Muscle of arm (tissue), 1 donor: ENCODE measurements at regions not wholly inside any gene's neighbourhood (a gene's known extent, or its start where the extent isn't known, plus 50 kb on each side); places are given as distances from the start of the nearest gene placed in this dataset.
"Not testable (repeated sequence)": the region's sequence is repeated elsewhere in the genome, so short reads cannot be mapped to it uniquely, and the experiment has no call there.

Experiments used
- DNase-seq: peaks from one replicate; pipeline ENCODE4 v3.0.0-alpha.2; 2013

DNA sequence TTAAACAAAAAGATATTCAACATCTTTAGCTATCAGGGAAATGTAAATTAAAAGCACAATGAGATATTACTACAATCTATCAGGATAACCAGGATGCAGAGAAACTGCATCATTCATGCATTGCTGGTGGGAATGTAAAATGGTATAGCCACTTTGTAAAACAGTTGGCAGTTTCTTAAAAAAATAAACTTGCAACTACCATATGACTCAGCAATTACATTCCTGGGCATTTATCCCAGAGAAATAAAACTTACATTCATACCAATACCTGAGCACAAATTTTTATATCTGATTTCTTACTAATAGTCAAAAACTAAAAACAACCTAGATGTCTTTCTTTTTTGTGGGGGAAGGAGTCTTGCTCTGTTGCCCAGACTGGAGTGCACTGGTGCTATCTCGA, 190.3 kb upstream of the TAB2 start:
- no peak for DNase-seq

DNA sequence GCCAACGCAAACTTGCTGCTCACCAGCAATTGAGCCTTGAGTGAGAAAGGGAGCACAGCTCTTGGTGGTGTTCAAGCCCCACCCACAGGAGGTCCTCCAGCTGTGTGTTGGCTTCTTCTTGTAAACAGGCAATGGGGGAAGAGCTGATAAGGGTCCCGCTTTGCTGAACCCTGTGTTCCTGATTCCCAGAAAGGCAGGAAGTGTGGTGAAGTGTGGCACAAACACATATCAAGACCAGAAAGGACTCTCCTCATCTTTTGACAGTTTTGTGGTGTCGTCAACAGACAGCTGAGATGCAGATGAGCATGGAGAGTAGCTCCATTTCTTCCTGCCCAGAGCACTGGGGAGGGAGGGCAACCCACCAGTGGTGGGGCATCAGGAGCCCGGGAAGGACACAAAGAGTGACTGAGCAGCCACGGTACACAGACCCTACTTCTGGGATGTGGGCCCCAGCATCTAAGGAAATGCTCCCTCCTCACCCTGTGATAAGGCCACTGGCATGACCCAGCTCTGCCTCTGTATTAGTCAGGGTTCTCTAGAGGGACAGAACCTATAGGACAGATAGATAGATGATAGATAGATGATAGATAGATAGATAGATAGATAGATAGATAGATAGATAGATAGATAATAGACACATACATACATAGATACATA, 188.9 kb upstream of the TAB2 start:
- no peak for DNase-seq

DNA sequence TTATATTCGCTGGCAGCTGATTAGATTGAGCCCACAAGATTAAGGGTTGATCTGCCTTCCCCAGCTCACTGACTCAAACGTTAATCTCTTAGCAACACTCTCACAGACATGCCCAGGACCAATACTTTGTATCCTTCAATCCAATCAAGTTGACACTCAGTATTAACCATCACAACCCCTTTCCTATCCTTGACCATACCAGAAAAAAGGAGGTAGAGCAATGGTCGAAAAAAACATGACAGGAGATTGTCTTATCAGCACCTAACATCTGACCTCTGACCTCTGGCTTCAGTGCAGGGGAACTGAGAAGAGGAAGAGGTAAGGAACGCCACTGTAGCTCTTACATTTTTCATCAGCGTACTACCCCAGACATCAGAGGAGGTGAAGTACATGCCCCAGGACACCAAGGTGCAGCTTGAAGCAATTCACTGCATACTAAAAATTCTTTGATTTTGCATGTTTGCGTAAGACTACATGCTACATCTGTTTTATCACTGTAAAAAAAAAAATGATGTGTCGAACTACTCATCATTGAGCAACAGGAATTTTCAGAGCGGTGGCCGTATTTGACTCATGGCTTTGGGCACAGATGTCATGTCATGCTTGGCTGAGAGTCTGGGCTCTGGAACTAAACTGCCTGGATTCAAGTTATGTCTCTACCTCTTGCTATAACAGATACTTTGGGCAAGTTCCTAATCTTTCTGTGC, 188.0 kb upstream of the TAB2 start:
- DNase-seq = no peak

DNA sequence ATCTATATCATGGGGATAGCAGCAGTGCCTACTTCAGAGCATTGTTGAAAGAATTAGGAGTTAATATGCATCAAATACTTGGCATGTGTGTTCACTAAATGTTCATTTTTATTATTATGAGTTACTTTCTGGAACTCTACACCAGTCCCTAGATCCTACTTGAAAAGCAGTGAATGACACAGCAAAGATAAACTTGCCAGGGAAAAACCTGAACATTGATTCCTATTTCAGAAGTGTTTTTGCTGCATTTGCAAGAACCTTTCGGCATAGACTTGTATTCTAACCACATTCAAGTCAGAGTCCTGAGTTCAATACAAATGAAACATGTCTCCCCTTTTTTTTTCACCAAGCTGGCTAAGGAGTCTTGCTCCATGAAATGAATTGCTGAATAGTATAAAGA, 187.4 kb upstream of the TAB2 start:
- no peak for DNase-seq

DNA sequence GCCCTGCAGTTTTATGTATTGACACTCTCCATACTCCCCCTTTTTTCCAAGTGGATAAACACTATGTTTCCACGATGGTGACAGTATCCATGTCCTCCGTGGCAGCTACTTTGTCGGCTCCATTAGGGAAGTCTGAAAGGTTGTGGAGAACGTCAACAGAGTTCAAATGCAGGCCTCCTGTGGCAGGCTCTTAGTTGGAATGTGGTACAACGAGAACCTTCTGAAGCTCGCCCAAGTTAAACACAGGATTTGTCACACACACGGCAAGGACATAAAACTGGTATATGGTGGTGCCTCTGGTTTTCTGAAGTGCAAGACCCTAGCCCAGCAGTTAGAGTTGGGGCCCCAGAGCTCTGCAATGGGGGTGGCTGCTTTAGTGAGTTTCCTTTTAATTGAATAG, 187.0 kb upstream of the TAB2 start:
- DNase-seq = no peak

DNA sequence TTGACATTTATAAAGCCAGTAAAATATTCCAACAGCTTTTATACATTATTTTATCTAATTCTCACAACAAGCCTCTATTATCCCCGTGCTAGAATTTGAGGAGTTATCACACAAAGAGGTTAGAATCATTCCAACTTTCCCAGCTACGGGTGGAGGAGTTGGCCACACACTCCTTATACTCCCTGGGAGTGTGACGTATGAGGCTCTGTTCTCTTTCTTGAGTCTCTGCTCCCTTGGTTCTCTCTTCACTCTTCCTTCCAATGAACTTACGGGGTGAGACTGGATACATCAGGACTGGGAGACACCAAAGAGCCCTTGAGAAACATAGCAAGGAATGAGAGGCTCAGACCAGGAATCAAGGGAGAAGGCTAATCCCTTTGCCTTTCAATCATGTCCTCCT, 185.6 kb upstream of the TAB2 start:
- DNase-seq = no peak

DNA sequence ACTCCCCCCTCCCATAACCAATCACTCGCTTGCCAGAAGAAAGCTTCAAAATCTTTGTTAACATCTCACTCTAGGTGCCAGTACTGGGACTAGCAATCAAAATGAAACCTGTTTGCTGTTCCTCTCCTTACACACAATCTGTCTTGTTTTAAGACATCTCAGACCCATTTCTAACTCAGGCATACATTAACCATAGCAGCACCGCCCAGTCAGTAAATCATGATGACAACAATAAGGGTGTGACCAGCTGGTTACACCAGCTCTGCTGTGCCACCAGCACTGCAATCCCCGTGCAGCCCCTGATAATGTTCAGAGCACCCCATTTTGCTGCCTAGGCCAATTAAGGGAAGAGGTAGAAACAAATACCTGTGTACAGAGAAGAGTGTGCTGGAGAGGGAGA, 185.2 kb upstream of the TAB2 start:
- no peak for DNase-seq

DNA sequence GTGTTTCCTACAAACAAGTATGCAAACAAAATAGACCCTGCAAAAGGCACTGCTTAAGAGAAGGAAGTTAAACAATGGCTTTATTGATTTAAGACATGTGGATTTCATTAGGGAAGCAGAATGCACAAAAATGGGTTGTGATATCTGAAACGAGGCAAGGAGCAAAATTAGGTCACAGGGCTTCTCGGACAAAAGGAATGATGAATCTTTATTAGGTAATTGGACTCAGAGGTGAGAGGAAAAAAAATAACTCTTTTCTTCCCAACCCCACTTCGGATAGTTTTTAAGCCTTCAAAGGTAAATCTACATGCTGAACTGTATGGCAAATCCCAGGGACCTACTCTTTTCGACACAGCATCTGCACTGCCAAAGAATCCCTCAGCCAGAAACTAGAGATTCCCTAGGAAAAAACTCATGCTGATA, 183.0 kb upstream of the TAB2 start:
- DNase-seq = peak; percentile 43

DNA sequence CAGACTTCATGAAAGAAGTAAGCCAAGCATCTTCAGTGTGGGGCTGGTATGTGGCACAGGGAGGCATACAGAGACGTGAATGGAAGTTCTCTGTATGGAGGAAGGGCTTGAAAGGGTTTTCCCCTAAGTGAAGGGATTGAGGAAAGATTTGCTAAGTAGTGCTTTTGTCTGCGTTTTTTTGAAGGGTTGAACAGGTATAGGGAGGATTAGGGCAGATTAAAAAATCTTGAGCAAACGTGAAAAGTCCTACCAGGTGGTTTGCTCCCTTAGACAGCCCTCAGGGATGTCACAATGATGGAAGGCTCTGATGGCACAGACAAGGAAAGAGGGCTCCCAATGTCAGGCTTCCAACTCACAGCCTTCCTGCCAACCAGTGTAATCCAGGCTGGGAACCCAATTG, 181.7 kb upstream of the TAB2 start:
- DNase-seq = no peak

DNA sequence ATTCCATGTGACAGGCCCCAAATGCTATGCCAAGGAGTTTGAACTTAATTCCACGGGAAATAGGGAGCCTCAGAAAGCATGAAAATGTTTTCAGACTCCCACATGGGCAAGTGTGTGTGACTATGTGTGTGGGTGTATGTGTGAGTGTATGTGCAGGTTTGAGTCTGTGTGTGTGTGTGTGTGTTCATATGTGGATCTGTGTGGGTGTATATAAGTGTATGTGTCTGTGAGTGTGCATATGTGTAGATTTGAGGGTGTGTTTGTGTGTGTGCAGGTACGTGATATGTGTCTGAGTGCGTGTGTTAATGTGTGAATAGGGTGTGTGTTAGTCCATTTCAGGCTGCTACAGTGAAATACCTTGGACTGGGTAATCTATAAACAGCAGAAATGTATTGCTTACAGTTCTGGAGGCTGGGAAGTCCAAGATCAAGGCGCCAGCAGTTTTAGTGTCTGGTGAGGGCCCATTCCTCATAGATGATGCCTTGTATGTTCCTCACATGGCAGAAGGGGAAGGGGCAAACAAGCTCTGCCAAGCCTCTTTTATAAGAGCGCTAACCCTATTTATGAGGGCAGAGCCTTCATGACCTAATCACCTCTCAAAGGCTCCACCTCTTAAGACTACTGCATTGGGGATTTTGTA, 181.1 kb upstream of the TAB2 start:
- DNase-seq = no peak

DNA sequence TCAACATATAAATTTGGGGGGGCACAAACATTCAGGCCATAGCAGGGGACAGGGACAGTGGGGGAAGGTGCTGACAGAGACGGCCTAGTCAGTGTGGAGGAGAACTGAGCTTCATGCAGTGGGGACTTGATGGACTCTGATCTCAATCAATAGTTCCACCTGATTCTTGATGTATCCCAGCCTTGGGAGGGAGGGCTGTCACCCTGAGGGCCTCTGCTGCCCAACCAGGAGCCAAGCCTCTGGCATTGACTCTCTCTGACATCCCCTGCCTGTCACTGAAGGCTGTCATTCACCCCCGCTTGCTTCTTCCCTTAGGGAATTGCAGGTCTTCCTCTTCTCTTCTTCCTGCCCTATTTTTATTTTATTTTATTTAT, 180.6 kb upstream of the TAB2 start:
- DNase-seq = no peak

DNA sequence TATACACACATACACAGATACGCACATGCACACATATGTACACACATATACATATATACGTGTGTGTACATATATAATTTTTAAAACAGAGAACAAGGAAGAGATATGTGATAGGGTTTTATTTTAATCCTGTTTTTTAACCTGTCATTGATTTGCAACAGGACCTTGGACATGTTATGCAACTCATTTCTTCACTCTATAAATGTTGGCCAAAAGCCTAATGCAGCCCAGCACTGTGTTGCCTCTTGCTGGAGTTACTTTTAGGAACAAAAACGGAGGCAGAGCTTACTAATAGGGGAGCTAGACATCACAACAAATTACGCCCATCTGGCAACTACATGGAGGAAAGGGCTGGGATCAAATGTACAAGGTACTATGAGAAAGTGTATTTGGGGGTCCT, 179.9 kb upstream of the TAB2 start:
- DNase-seq = no peak

DNA sequence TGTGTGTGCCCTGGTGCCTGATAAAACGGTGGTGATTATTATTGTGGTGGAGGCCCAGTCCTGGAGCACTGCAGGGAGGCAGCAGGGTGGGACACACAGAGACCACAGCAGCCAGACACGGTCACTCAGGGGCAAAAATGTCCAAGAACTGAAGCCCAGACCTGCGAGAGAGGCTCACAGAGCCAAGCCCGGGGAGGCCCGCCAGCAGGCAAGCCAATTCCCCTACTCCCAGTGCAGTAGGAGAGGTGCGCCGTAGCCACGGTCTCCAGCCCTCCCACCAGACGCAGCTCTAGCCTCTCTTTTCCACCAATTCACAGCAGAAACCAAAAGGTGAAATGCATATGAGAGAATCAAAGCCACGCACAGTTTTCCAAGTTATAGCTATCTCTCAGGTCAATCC, 179.4 kb upstream of the TAB2 start:
- no peak for DNase-seq

DNA sequence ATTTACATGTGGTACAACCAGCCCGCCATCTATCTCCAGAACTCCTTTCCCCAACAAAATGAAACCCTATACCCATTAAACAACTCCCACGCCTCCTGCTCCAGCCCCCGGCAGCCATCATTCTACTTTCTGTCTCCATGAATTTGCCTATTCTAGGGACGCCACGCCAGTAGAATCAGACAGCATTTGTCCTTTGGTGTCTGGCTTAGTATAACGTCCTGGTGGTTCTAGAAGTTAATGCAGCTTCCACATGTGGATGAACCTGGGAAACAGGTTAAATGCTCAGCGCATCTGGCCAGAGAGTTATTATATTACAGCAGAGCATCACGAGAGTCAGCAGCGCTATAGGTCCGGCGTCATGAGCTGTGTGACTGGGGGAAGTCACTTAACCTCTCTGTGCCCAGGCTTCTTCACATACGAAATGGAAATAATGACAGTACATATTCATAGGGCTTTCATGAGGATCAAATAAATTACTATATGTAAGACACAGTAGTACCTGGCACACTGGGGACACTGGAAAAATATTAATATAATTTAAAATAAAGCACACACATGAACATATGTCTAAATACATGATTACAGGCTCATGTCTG, 178.7 kb upstream of the TAB2 start:
- DNase-seq = no peak

DNA sequence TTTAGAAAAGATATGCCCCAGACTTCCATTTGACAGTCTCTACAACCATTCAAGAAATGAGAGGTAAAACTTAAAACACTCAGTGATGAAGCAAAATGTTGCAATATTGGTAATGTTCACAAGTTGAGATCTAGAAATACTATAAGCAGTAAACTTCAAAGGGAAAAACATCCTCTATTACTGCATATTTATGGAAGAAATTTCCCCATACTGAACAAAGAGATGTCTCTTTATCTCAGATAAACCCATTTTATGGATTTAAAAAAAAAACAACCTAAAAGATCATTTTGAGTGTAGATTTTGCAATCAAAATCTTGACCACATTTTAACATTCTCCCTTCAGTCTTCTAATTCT, 177.8 kb upstream of the TAB2 start:
- no peak for DNase-seq

DNA sequence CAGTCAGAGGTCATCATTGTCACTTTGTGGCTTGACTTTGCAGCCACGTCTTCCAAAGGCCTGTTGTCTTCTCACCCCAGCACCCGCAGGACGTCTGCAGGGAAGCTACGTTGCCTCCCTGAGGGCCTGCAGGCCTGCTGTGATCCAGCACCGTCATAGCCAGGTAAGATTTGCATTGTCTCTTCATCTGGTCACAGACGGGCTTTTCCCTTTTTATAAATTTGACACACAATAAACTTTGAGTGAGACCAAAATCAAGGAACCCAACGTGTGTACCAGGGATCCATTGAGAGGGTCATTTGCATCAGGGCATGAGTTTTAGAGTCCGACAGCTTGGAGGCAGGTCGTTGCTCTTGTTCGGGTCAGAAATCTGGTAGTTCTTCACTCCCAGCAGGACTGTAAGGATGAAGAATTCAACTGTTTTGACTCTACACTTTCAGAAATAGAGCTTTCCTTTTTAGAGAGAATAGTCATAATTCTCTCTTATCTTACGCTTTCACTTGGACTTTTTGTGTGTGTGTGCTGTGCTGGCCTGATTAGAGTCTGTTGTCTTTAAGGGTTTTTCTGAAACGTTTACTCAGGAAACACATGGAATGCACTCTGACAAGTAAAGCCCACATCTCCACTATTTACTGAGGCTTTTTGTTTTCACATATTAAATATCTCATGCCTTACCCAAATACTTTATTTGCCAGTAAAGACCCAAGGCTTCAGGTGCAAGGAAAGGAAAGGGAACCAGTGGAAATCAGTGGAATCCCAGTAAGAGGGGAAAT, 177.2 kb upstream of the TAB2 start:
- no peak for DNase-seq

DNA sequence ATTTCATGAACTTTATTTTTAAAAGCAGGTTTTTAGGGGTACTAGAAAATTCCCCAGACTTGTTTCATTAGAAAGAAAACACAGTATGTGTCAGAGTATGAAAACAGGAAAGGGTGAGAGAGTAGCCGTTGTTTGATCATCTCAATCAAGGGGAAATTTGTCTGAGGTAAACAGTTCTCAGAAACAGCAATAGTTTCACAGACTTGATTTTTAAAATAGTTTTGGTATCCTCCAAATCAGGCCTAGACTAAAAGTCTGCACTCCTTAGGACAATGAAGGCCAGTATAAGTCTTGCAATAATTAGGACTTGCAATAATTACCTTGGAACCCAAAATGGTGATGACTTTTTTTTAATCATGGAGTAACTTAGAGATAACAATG, 176.6 kb upstream of the TAB2 start:
- no peak for DNase-seq

DNA sequence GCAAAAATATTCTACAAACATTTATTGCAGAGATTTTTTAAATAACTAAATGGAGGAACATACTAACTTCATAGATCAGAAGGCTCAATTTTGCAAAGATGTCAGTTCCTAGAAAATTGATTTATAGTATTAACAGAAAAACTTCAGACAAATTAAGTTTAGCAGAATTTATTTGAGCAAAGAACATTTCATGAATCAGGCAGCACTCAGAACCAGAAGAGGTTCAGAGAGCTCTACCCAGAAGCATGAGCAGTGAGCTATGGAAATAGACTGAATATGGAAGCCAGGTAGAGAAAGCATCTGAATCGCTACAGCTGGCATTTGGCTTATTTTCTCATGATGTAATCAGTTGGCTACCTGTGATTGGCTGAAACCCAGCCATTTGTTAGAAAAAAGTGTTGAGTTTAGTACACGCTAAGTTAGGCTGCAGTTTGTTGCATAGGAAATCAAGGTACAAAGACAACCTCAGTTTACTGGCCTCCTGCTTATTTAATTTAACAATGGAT, 174.5 kb upstream of the TAB2 start:
- no peak for DNase-seq

DNA sequence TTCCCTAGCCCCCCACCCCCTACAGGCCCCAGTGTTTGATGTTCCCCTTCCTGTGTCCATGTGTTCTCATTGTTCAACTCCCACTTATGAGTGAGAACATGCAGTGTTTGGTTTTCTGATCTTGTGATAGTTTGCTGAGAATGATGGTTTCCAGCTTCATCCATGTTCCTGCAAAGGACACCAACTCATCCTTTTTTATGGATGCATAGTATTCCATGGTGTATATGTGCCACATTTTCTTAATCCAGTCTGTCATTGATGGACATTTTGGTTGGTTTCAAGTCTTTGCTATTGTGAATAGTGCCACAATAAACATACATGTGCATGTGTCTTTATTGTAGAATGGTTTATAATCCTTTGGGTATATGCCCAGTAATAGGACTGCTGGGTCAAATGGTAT, 171.7 kb upstream of the TAB2 start:
- not testable (repeated sequence) for DNase-seq

DNA sequence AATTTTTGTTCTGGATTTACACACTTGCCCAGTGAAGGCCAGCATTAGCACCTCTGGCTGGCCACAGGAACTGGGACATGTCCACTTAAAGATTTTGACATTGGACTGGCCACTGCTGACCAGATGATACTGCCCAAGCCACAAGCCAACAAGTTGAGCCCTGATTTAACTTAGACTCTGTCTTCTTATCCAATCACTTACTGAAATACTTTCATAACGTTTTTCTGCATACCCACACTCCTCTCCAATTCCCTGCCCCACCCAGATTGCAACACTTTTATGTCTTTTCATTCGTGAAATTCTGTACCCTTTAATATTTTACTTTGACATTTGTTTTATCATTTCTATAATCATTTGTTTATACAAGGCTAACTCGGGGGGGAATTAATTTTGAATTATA, 170.3 kb upstream of the TAB2 start:
- no peak for DNase-seq

DNA sequence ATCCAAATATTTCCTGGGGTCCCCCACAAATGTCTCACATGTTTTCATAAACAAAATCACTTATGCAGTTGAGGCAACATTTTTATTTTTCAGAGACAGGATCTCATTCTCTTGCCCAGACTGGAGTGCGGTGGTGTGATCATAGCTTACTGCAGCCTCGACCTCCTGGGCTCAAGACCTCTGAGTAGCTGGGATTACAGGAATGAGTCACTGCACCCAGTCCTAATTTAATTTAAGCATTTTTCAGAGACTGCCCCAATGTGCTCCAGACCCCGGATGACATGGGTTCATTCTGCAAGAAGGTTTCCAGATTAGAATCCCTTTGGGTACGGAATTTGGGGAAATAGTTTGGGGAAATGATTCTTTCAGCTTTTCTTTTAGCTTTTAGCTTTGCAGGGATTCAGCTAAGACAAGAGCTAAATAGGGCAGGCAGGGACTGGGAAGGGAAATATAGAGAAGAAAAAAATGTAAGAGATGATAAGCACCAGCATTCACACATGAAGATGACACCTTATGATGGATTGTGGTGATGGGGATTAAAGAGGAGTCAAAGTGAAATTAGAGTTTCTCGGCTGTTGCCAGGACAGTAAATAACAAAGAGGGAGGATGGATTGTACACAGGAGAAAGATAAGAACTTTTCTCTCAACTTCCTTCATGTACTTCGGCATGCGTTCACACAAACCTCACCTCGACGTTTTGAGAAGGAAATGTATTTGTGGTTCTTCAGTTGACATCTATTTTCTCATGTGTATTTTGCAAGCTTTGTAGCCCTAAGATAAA, 169.4 kb upstream of the TAB2 start:
- no peak for DNase-seq

DNA sequence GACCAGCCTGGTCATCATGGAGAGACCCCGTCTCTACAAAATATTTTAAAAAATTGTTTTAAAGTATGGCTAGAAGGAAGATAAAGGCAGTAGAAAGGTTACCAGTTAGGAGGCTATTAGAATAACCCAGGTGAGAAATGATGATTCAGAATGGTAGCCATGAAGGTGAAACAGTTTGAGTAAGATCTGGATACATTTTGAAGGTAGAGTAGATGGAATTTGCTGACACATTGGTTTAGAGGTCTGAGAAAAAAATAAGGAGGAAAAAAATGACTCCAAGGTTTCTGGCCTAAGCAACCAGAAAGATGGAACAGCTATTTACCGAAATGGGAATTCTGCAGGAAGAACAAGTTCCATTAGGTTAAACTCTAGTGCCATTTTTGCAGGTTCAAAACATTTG, 167.9 kb upstream of the TAB2 start:
- DNase-seq = no peak
